Osteoblast (primary cell): ENCODE measurements at regions not wholly inside any gene's neighbourhood (a gene's known extent, or its start where the extent isn't known, plus 50 kb on each side); places are given as distances from the start of the nearest gene placed in this dataset.

Experiments used
- DNase-seq: peaks from one replicate; pipeline ENCODE4 v3.0.0; 2011; ENCODE audit warnings: low spot score, mixed read lengths; ENCODE audit not compliant: insufficient read length; ENCODE audit errors: missing footprints
- H2AFZ ChIP-seq: 2 replicates; pipeline ENCODE4 v1.6.0; 2011; ENCODE audit warnings: mild to moderate bottlenecking, low read length
- H3K27ac ChIP-seq: 2 replicates; pipeline ENCODE4 v1.5.1; 2011; ENCODE audit warnings: mild to moderate bottlenecking, low read depth, low read length, moderate library complexity
- H3K27me3 ChIP-seq: 2 replicates; pipeline ENCODE4 v1.6.0; 2012; ENCODE audit warnings: mild to moderate bottlenecking, control low read depth, inconsistent platforms, low read length, moderate library complexity; ENCODE audit not compliant: insufficient read depth
- H3K36me3 ChIP-seq: 2 replicates; pipeline ENCODE4 v1.5.1; 2011; ENCODE audit warnings: mild to moderate bottlenecking, low read length, control low read depth, moderate library complexity; ENCODE audit not compliant: insufficient read depth
- H3K4me1 ChIP-seq: 2 replicates; pipeline ENCODE4 v1.5.1; 2011; ENCODE audit warnings: mild to moderate bottlenecking, low read length, control low read depth, moderate library complexity; ENCODE audit not compliant: insufficient read depth
- H3K4me2 ChIP-seq: 2 replicates; pipeline ENCODE4 v1.6.0; 2011; ENCODE audit warnings: mild to moderate bottlenecking, low read length; ENCODE audit not compliant: insufficient read depth
- H3K4me3 ChIP-seq: fragments of 200-600 bp; sonication (generic); 3 replicates; pipeline ENCODE4 v1.5.1; 2012; ENCODE audit warnings: mild to moderate bottlenecking, low read length, inconsistent platforms; ENCODE audit not compliant: insufficient read depth
- H3K79me2 ChIP-seq: 2 replicates; pipeline ENCODE4 v1.6.0; 2012; ENCODE audit warnings: mild to moderate bottlenecking, low read length, control low read depth, inconsistent platforms; ENCODE audit not compliant: insufficient read depth
- H3K9me3 ChIP-seq: 2 replicates; pipeline ENCODE4 v1.5.1; 2011; ENCODE audit warnings: low read depth, low read length, control low read depth
- H4K20me1 ChIP-seq: 2 replicates; pipeline ENCODE4 v1.6.0; 2012; ENCODE audit warnings: mild to moderate bottlenecking, low read length, control low read depth; ENCODE audit not compliant: insufficient read depth
- TF ChIP-seq, protein P1 (sequence below): IDR thresholded peaks from 2 replicates; pipeline ENCODE4 v1.5.1; 2011; ENCODE audit warnings: mild to moderate bottlenecking, low read depth, low read length, moderate library complexity; ENCODE audit errors: extremely low read depth

GRCh38 chr5:8321272-8321671, 452.3 kb downstream of the MTRR start:
- Histone ChIP-seq H3K79me2 (no peaks in the 10 kb centered on the region), H3K9me3 (peaks cover 2% of the 10 kb centered on the region), H3K4me2 (no peak overlapping the region), H3K36me3 (no peaks in the 10 kb centered on the region), H2AFZ (no peak overlapping the region), H3K4me1 (no peaks in the 10 kb centered on the region), H3K27ac (no peak overlapping the region), H3K27me3 (no peaks in the 10 kb centered on the region), H4K20me1 (no peaks in the 10 kb centered on the region), H3K4me3 (no peak overlapping the region)
- no peak for DNase-seq
- TF ChIP-seq, protein P1, sequence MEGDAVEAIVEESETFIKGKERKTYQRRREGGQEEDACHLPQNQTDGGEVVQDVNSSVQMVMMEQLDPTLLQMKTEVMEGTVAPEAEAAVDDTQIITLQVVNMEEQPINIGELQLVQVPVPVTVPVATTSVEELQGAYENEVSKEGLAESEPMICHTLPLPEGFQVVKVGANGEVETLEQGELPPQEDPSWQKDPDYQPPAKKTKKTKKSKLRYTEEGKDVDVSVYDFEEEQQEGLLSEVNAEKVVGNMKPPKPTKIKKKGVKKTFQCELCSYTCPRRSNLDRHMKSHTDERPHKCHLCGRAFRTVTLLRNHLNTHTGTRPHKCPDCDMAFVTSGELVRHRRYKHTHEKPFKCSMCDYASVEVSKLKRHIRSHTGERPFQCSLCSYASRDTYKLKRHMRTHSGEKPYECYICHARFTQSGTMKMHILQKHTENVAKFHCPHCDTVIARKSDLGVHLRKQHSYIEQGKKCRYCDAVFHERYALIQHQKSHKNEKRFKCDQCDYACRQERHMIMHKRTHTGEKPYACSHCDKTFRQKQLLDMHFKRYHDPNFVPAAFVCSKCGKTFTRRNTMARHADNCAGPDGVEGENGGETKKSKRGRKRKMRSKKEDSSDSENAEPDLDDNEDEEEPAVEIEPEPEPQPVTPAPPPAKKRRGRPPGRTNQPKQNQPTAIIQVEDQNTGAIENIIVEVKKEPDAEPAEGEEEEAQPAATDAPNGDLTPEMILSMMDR: no peak

DNA sequence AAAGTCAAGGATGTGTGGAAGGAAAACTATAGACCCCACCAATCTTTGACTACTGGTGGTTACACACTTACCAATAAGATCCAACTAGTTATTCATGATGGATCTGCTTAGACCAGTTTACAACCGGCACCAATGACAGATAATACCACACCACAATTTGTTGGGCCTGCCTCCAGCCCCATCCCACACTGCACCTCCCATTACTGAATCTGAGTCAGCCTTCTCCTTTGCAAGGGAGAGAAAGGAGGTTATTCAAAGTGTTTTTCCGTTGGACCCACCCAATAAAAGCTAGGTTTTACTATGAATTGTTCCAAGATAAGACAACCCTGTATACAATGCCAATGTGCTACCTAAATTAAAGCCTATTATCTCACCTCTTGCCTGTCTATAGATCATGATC, 453.5 kb downstream of the MTRR start:
- Histone ChIP-seq H3K79me2 (no peaks in the 10 kb centered on the region), H3K27ac (no peak overlapping the region), H3K27me3 (no peaks in the 10 kb centered on the region), H3K36me3 (no peaks in the 10 kb centered on the region), H3K4me2 (no peak overlapping the region), H3K4me1 (no peaks in the 10 kb centered on the region), H4K20me1 (no peaks in the 10 kb centered on the region), H3K4me3 (no peak overlapping the region), H3K9me3 (peaks cover 2% of the 10 kb centered on the region), H2AFZ (no peak overlapping the region)
- TF ChIP-seq, protein P1: no peak
- no peak for DNase-seq

- Histone ChIP-seq H3K4me3 (no peak overlapping the region), H3K4me1 (no peaks in the 10 kb centered on the region), H3K36me3 (no peaks in the 10 kb centered on the region), H3K4me2 (no peak overlapping the region), H4K20me1 (no peaks in the 10 kb centered on the region), H3K79me2 (no peaks in the 10 kb centered on the region), H3K27ac (no peak overlapping the region), H3K27me3 (no peaks in the 10 kb centered on the region), H3K9me3 (no peaks in the 10 kb centered on the region), H2AFZ (no peak overlapping the region)
- DNase-seq: no peak
- TF ChIP-seq, protein P1: no peak
Observed at GRCh38 chr5:8327016-8327415, 458.1 kb downstream of the MTRR start.

DNA sequence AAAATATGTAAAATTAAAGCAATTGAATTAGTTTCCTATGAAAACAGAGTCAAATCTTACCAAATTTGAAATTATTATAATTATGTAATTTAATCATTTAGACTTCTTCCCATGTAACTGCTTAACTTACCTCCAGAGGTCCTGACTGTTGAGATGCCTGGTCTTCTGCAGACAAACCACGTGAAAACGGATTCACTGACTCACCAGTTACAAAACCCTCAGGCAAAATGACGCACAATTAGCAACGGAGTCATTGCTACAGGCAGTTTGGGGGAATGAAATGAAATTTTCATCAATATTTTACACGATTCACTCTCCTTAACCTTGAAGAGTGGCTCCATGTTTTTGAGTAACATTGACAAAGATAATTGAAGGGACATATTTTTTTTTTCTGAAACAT, 460.8 kb downstream of the MTRR start:
- H3K27me3 ChIP-seq: no peaks in the 10 kb centered on the region
- TF ChIP-seq, protein P1: no peak
- DNase-seq: no peak
- H3K36me3 ChIP-seq: no peaks in the 10 kb centered on the region
- H3K9me3 ChIP-seq: no peaks in the 10 kb centered on the region
- no peak overlapping the region for H3K4me2 ChIP-seq
- no peaks in the 10 kb centered on the region for H3K79me2 ChIP-seq
- no peak overlapping the region for H3K4me3 ChIP-seq
- no peaks in the 10 kb centered on the region for H4K20me1 ChIP-seq
- H3K4me1 ChIP-seq: no peaks in the 10 kb centered on the region
- no peak overlapping the region for H3K27ac ChIP-seq
- H2AFZ ChIP-seq: no peak overlapping the region
